K562 (cell line): ENCODE measurements at regions not wholly inside any gene's neighbourhood (a gene's known extent, or its start where the extent isn't known, plus 50 kb on each side); places are given as distances from the start of the nearest gene placed in this dataset.

Source experiments
- CREBBP ChIP-seq: IDR thresholded peaks from one replicate; pipeline ENCODE4 v1.6.1; 2012; ENCODE audit warnings: low read depth, mild to moderate bottlenecking, control low read depth, inconsistent platforms, low read length
- CXXC5 ChIP-seq: fragments of 250-450 bp; sonication (Bioruptor Pico); IDR thresholded peaks from 2 replicates; pipeline ENCODE4 v1.8.0; 2022; ENCODE audit warnings: inconsistent platforms, mild to moderate bottlenecking, moderate library complexity
- MYBL2 ChIP-seq, 2 experiments: fragments of 450-650 bp in 1 of 2; sonication (generic) in 1 of 2; formaldehyde crosslinking in 1 of 2; IDR thresholded peaks; 2 replicates each; pipeline versions ENCODE4 v1.6.1 to v1.8.1; 2017 to 2022; ENCODE audit warnings: borderline replicate concordance in 1 of 2, inconsistent platforms in 1 of 2, low read depth in 1 of 2, mild to moderate bottlenecking in 1 of 2, missing genetic modification reagents in 1 of 2, moderate library complexity in 1 of 2
- RBM14 ChIP-seq: fragments of 200-400 bp; formaldehyde crosslinking; IDR thresholded peaks from 2 replicates; pipeline ENCODE4 v1.6.1; 2018; ENCODE audit warnings: low read depth, mild to moderate bottlenecking, low read length, moderate library complexity, borderline replicate concordance; ENCODE audit not compliant: insufficient read depth
- TRIM28 ChIP-seq: fragments of 450-650 bp; IDR thresholded peaks from 2 replicates; pipeline ENCODE4 v1.6.1; 2017
- WHSC1 ChIP-seq: IDR thresholded peaks from one replicate; pipeline ENCODE4 v1.6.1; 2012; ENCODE audit warnings: low read length, control low read depth, inconsistent platforms
- ZFP1 ChIP-seq: fragments of 450-650 bp; formaldehyde crosslinking; IDR thresholded peaks from 2 replicates; pipeline ENCODE4 v1.4.0; 2020; ENCODE audit warnings: mild to moderate bottlenecking, mixed read lengths
- ZNF165 ChIP-seq: fragments of 250-450 bp; sonication (Bioruptor Pico); IDR thresholded peaks from 2 replicates; pipeline ENCODE4 v1.4.0; 2020; ENCODE audit warnings: borderline replicate concordance
- ZNF224 ChIP-seq: sonication (generic); formaldehyde crosslinking; IDR thresholded peaks from 2 replicates; pipeline ENCODE4 v1.8.0; 2022; ENCODE audit warnings: mild to moderate bottlenecking, missing genetic modification reagents
- ZNF408 ChIP-seq: fragments of 250-450 bp; sonication (Bioruptor Pico); IDR thresholded peaks from 2 replicates; pipeline ENCODE4 v1.4.0; 2020; ENCODE audit warnings: low read depth, mild to moderate bottlenecking, moderate library complexity
- TF ChIP-seq, protein P1 (sequence below): sonication (generic); formaldehyde crosslinking; IDR thresholded peaks from 2 replicates; pipeline ENCODE4 v1.8.1; 2022; ENCODE audit warnings: missing genetic modification reagents
- TF ChIP-seq, protein P2 (sequence below): fragments of 250-450 bp; sonication (Bioruptor Pico); IDR thresholded peaks from 2 replicates; pipeline ENCODE4 v1.4.0; 2020
- TF ChIP-seq, protein P3 (sequence below), 2 experiments: fragments of 450-650 bp; IDR thresholded peaks; 2 replicates each; pipeline ENCODE4 v1.6.1; 2018; ENCODE audit warnings: mild to moderate bottlenecking in 2 of 2, low read depth in 1 of 2; ENCODE audit not compliant: partially characterized antibody in 2 of 2
- TF ChIP-seq, protein P4 (sequence below): IDR thresholded peaks from 2 replicates; pipeline ENCODE4 v1.6.1; 2016; ENCODE audit warnings: missing genetic modification characterization, missing compliant biosample characterization

DNA sequence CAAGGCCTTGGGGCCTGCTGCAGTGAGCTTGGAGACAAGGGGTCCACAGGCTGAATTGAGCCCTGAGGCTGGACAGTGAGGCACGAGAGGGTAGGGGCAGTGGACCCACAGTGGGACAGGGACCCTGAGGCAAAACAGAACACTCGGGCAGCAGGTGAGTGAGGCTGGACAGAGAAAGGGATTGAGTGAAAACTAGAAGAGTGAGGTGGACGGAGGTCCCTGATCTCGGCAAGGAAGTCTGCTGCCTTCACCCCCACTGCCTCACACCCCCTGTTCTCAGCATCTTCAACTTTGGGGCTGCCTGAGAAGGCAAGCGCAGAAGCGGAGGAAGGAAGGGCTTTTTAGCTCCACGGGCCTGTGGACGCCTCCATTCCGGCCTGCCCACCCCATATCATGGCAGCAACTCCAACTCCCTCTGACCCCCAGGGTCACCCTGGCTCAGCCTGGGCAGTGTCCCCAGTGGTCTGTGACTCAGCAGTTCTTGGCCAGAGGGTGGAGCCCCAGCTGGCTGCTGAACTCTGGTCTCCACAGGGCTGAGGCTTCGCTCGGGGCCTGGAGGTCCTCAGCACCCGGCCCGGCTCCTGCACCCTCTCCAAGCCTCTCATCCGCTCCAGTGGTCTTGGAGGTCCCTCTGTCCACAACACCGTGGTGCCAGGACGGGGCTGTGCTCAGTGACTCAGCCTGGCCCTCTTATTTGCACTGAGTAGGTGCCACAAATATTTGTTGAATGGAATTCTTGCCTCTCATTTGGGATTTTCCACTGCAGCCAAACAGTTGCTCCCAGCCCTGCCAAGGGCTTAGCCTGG is 60.0 kb upstream of the EPS8L3 start (continued):
- TF ChIP-seq ZNF165 (CRISPR knock-in tag) (peak; percentile 84; the same call in 1 of the 2 replicates), ZNF408 (no peak), ZFP1 (CRISPR knock-in tag) (no peak), WHSC1 (no peak), MYBL2 (IDR thresholded peaks at IDR 0.05; ENCODE audit: low read depth) (no peak), MYBL2 (CRISPR knock-in tag; IDR thresholded peaks at IDR 0.05; ENCODE audit: borderline replicate concordance) (no peak), TRIM28 (no peak), CXXC5 (CRISPR knock-in tag) (peak; percentile 81), RBM14 (no peak), CREBBP (no peak), ZNF224 (CRISPR knock-in tag) (no peak)
- TF ChIP-seq, protein P1, sequence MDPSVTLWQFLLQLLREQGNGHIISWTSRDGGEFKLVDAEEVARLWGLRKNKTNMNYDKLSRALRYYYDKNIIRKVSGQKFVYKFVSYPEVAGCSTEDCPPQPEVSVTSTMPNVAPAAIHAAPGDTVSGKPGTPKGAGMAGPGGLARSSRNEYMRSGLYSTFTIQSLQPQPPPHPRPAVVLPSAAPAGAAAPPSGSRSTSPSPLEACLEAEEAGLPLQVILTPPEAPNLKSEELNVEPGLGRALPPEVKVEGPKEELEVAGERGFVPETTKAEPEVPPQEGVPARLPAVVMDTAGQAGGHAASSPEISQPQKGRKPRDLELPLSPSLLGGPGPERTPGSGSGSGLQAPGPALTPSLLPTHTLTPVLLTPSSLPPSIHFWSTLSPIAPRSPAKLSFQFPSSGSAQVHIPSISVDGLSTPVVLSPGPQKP (CRISPR knock-in tag) = no peak
- TF ChIP-seq, protein P2, sequence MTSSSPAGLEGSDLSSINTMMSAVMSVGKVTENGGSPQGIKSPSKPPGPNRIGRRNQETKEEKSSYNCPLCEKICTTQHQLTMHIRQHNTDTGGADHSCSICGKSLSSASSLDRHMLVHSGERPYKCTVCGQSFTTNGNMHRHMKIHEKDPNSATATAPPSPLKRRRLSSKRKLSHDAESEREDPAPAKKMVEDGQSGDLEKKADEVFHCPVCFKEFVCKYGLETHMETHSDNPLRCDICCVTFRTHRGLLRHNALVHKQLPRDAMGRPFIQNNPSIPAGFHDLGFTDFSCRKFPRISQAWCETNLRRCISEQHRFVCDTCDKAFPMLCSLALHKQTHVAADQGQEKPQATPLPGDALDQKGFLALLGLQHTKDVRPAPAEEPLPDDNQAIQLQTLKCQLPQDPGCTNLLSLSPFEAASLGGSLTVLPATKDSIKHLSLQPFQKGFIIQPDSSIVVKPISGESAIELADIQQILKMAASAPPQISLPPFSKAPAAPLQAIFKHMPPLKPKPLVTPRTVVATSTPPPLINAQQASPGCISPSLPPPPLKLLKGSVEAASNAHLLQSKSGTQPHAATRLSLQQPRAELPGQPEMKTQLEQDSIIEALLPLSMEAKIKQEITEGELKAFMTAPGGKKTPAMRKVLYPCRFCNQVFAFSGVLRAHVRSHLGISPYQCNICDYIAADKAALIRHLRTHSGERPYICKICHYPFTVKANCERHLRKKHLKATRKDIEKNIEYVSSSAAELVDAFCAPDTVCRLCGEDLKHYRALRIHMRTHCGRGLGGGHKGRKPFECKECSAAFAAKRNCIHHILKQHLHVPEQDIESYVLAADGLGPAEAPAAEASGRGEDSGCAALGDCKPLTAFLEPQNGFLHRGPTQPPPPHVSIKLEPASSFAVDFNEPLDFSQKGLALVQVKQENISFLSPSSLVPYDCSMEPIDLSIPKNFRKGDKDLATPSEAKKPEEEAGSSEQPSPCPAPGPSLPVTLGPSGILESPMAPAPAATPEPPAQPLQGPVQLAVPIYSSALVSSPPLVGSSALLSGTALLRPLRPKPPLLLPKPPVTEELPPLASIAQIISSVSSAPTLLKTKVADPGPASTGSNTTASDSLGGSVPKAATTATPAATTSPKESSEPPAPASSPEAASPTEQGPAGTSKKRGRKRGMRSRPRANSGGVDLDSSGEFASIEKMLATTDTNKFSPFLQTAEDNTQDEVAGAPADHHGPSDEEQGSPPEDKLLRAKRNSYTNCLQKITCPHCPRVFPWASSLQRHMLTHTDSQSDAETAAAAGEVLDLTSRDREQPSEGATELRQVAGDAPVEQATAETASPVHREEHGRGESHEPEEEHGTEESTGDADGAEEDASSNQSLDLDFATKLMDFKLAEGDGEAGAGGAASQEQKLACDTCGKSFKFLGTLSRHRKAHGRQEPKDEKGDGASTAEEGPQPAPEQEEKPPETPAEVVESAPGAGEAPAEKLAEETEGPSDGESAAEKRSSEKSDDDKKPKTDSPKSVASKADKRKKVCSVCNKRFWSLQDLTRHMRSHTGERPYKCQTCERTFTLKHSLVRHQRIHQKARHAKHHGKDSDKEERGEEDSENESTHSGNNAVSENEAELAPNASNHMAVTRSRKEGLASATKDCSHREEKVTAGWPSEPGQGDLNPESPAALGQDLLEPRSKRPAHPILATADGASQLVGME = peak; percentile 45; the same call in 1 of the 2 replicates
- TF ChIP-seq, protein P3, sequence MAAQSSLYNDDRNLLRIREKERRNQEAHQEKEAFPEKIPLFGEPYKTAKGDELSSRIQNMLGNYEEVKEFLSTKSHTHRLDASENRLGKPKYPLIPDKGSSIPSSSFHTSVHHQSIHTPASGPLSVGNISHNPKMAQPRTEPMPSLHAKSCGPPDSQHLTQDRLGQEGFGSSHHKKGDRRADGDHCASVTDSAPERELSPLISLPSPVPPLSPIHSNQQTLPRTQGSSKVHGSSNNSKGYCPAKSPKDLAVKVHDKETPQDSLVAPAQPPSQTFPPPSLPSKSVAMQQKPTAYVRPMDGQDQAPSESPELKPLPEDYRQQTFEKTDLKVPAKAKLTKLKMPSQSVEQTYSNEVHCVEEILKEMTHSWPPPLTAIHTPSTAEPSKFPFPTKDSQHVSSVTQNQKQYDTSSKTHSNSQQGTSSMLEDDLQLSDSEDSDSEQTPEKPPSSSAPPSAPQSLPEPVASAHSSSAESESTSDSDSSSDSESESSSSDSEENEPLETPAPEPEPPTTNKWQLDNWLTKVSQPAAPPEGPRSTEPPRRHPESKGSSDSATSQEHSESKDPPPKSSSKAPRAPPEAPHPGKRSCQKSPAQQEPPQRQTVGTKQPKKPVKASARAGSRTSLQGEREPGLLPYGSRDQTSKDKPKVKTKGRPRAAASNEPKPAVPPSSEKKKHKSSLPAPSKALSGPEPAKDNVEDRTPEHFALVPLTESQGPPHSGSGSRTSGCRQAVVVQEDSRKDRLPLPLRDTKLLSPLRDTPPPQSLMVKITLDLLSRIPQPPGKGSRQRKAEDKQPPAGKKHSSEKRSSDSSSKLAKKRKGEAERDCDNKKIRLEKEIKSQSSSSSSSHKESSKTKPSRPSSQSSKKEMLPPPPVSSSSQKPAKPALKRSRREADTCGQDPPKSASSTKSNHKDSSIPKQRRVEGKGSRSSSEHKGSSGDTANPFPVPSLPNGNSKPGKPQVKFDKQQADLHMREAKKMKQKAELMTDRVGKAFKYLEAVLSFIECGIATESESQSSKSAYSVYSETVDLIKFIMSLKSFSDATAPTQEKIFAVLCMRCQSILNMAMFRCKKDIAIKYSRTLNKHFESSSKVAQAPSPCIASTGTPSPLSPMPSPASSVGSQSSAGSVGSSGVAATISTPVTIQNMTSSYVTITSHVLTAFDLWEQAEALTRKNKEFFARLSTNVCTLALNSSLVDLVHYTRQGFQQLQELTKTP (IDR thresholded peaks at IDR 0.05; ENCODE audit: low read depth in 1 of 2, partially characterized antibody in 2 of 2) = no peak
- TF ChIP-seq, protein P4, sequence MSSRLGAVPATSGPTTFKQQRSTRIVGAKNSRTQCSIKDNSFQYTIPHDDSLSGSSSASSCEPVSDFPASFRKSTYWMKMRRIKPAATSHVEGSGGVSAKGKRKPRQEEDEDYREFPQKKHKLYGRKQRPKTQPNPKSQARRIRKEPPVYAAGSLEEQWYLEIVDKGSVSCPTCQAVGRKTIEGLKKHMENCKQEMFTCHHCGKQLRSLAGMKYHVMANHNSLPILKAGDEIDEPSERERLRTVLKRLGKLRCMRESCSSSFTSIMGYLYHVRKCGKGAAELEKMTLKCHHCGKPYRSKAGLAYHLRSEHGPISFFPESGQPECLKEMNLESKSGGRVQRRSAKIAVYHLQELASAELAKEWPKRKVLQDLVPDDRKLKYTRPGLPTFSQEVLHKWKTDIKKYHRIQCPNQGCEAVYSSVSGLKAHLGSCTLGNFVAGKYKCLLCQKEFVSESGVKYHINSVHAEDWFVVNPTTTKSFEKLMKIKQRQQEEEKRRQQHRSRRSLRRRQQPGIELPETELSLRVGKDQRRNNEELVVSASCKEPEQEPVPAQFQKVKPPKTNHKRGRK = no peak
